Body of pancreas (tissue), 4 donors: ENCODE measurements at regions not wholly inside any gene's neighbourhood (a gene's known extent, or its start where the extent isn't known, plus 50 kb on each side); places are given as distances from the start of the nearest gene placed in this dataset.

Source experiments
- ATAC-seq: fragments of 150-250 bp; one replicate; pipeline ENCODE4 v1.9.1; 2016
- DNase-seq, 4 donors: peaks; one replicate each; pipeline ENCODE4 v3.0.0-alpha.2; 2019
- H3K27ac ChIP-seq, 4 donors: fragments of 200-600 bp; sonication (generic); 1 replicate in 3 of 4; 2 replicates in 1 of 4; pipeline versions ENCODE4 v1.5.1 to v1.6.1; 2016 to 2019; ENCODE audit warnings: mild to moderate bottlenecking in 1 of 4, mixed read lengths in 1 of 4, moderate library complexity in 1 of 4
- H3K27me3 ChIP-seq, 2 donors: fragments of 200-600 bp; sonication (generic); one replicate each; pipeline ENCODE4 v1.6.0; 2016; ENCODE audit warnings: mild to moderate bottlenecking in 1 of 2
- H3K36me3 ChIP-seq, 2 donors: fragments of 200-600 bp; sonication (generic); replicated peaks in 1 of 2; 2 replicates each; pipeline ENCODE4 v1.5.1; 2016; ENCODE audit warnings: low read depth in 2 of 2; ENCODE audit not compliant: insufficient read depth in 1 of 2
- H3K4me1 ChIP-seq: fragments of 200-600 bp; sonication (generic); one replicate; pipeline ENCODE4 v1.6.0; 2016
- H3K4me3 ChIP-seq, 2 donors: fragments of 200-600 bp; sonication (generic); 1 replicate in 1 of 2; 2 replicates in 1 of 2; pipeline ENCODE4 v1.5.1; 2016 to 2019
- H3K9me3 ChIP-seq, 3 donors: fragments of 200-600 bp; sonication (generic); 1 replicate in 2 of 3; 2 replicates in 1 of 3; pipeline ENCODE4 v1.5.1; 2016
- POLR2A ChIP-seq, 3 donors: fragments of 450-650 bp; IDR thresholded peaks; one replicate each; pipeline ENCODE4 v1.6.1; 2016; ENCODE audit warnings: antibody characterized with exemption in 3 of 3, mild to moderate bottlenecking in 2 of 3
- WGBS, 2 donors: methylation state at CpG; one replicate each; pipeline ENCODE4 v1.1.5; 2017; 5-methylcytosine and 5-hydroxymethylcytosine counted together
- intact Hi-C: fragments of 100-400 bp; cut with DNase I; formaldehyde crosslinking; loops from one replicate; pipeline ENCODE4 v1.15.1; 2023
- TF ChIP-seq, protein P1 (sequence below), 7 experiments: fragments of 450-650 bp in 4 of 7; fragments of 200-600 bp in 3 of 7; sonication (generic) in 3 of 7; IDR thresholded peaks; one replicate each; pipeline ENCODE4 v1.5.1; 2016 to 2019; ENCODE audit warnings: antibody characterized with exemption in 7 of 7

DNA sequence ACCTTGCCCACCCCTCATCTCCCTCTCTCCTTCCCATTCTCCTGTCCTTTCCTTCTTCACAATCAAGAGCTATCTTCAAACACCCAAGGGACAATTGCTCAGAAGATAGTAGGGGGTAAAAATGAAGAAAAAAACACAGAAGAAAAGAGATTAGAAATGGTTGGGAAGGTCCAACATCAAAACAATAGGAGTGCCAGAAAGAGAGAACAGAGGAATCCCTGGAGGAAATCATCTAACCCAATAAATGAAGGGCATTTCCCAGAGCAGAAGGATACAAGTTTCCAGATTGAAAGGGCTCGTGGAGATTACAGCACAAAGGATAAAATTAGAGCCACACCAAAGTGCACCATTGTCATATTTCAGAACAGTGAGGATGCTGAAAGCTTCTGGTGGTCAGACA, 145.6 kb downstream of the OAT start:
- no peak for TF ChIP-seq POLR2A (IDR thresholded peaks at IDR 0.05)
- TF ChIP-seq, protein P1, sequence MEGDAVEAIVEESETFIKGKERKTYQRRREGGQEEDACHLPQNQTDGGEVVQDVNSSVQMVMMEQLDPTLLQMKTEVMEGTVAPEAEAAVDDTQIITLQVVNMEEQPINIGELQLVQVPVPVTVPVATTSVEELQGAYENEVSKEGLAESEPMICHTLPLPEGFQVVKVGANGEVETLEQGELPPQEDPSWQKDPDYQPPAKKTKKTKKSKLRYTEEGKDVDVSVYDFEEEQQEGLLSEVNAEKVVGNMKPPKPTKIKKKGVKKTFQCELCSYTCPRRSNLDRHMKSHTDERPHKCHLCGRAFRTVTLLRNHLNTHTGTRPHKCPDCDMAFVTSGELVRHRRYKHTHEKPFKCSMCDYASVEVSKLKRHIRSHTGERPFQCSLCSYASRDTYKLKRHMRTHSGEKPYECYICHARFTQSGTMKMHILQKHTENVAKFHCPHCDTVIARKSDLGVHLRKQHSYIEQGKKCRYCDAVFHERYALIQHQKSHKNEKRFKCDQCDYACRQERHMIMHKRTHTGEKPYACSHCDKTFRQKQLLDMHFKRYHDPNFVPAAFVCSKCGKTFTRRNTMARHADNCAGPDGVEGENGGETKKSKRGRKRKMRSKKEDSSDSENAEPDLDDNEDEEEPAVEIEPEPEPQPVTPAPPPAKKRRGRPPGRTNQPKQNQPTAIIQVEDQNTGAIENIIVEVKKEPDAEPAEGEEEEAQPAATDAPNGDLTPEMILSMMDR (IDR thresholded peaks at IDR 0.05) = no peak
- 18 to 28% methylated on average over 1 of the region's 1 CpG for WGBS, 2 donors
- Histone ChIP-seq H3K27ac (no peak overlapping the region), H3K27me3 (no peaks in the 10 kb centered on the region), H3K9me3 (peaks cover 0 to 19% (median 0%) of the 10 kb centered on the region in 3 donors), H3K36me3 (no peaks in the 10 kb centered on the region), H3K4me1 (no peaks in the 10 kb centered on the region), H3K4me3 (no peak overlapping the region)
- intact Hi-C loops = no loop called here
- ATAC-seq = no peak
- no peak for DNase-seq

DNA sequence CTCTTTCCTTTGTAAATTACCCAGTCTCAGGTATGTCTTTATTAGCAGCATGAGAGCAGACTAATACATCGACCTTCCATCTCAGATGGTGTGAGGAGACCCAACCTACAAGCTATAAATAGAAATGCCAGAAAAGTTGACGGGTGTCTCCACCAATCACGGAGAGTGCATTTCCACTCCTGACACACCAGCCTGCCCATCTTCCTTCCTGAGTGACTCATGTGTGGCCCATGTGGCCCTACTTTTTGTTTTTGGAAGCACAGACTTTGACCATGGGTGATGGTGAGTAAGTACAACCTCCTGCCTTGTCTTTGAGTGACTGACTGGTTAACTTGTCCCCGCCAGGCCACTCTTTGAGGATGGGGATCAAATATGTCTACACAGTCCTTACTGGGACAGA, 147.0 kb downstream of the OAT start:
- ATAC-seq (no peak), DNase-seq (no peak)
- H3K4me1 ChIP-seq = no peaks in the 10 kb centered on the region
- TF ChIP-seq, protein P1 (IDR thresholded peaks at IDR 0.05) = no peak
- no peak for TF ChIP-seq POLR2A (IDR thresholded peaks at IDR 0.05)
- peaks cover 0 to 19% (median 0%) of the 10 kb centered on the region in 3 donors for H3K9me3 ChIP-seq
- WGBS, 2 donors = 79 to 93% methylated on average over 4 of the region's 4 CpGs
- H3K27me3 ChIP-seq = no peaks in the 10 kb centered on the region
- H3K4me3 ChIP-seq = no peak overlapping the region
- H3K36me3 ChIP-seq = no peaks in the 10 kb centered on the region
- intact Hi-C loops = no loop called here
- no peak overlapping the region for H3K27ac ChIP-seq

DNA sequence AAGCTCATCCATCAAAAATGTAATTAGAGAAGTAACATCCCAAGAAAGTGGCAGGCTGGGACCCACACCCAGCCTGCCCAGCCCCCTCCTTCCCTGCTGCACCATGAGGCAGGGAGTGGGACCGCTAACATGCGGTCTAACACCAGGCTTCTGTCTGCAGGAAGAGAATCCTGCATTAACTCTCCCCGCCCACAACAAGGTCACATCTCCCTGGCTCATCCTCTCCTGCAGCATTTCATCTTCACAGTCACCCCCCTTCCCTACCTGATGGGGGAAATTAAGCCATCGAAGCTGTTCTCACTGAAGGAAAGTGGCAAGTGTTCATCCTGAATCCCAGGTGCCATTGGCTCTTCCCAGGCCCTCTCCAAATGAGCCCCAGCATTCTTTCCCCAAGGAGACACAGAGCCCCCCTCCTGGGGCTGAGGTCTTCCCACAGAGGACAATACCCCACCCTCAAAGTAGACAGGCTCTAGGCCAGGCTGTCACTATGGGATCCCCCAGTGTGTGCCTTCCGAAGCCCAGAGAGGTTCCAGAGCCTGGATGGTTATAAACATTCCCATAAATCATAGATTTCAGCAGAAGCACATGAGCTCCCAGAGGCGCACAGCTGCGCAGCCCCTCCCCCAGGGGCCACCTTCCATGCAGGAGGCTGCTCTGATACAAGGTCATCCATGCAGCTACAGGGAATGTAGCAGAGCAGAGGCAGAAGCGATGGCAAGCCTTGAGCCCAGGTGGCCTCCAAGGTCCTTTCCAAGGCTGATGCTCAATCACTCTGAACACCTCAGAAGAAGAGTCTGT, 148.0 kb downstream of the OAT start:
- Histone ChIP-seq H3K27me3 (no peaks in the 10 kb centered on the region), H3K27ac (no peak overlapping the region), H3K4me3 (no peak overlapping the region), H3K36me3 (no peaks in the 10 kb centered on the region), H3K9me3 (peaks cover 0 to 19% (median 0%) of the 10 kb centered on the region in 3 donors), H3K4me1 (no peaks in the 10 kb centered on the region)
- TF ChIP-seq, protein P1 (IDR thresholded peaks at IDR 0.05) = no peak
- TF ChIP-seq POLR2A (IDR thresholded peaks at IDR 0.05) = no peak
- intact Hi-C loops = no loop called here
- 68 to 74% methylated on average over 7 to 8 of the region's 8 CpGs for WGBS, 2 donors
- DNase-seq (no peak), ATAC-seq (no peak)

DNA sequence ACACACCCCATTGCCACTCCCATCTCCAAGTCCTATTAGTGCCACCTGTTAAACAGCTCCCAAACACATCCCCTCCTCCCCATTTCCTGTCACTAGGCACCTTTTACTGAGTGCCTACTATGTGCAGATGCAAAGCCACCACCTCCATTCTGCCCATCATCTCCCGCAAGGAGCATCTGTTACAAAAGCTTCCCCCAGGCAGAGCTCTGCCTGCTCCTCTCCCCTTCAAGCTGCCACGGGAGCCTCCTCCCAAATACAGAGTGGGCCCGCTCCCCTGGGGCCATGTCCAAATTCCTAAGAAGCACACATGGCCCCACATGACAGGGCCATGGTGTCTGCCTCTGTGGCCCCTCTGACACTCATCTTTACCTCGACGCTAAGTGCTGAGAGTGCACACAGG, 149.7 kb downstream of the OAT start:
- Histone ChIP-seq H3K27ac (no peak overlapping the region), H3K27me3 (no peaks in the 10 kb centered on the region), H3K4me1 (no peaks in the 10 kb centered on the region), H3K9me3 (peaks cover 0 to 19% (median 0%) of the 10 kb centered on the region in 3 donors), H3K36me3 (no peaks in the 10 kb centered on the region), H3K4me3 (no peak overlapping the region)
- DNase-seq (no peak), ATAC-seq (no peak)
- intact Hi-C loops = no loop called here
- 68 to 79% methylated on average over 5 of the region's 5 CpGs for WGBS, 2 donors
- TF ChIP-seq, protein P1 (IDR thresholded peaks at IDR 0.05) = no peak
- TF ChIP-seq POLR2A (IDR thresholded peaks at IDR 0.05) = no peak
